Lung microvascular endothelial cell (primary cell): ENCODE measurements at regions not wholly inside any gene's neighbourhood (a gene's known extent, or its start where the extent isn't known, plus 50 kb on each side); places are given as distances from the start of the nearest gene placed in this dataset.
"Not testable (repeated sequence)": the region's sequence is repeated elsewhere in the genome, so short reads cannot be mapped to it uniquely, and the experiment has no call there.

Experiments used
- DNase-seq, 2 donors: peaks; one replicate each; pipeline versions ENCODE4 v3.0.0 to v3.0.0-alpha.2; 2010; ENCODE audit warnings: low read depth in 2 of 2

- no peak for DNase-seq
Observed at GRCh38 chr11:98289617-98290263, 731.0 kb upstream of the CNTN5 start.

GRCh38 chr11:98296091-98296880, 724.5 kb upstream of the CNTN5 start:
- DNase-seq, result no peak

GRCh38 chr11:98300719-98301118, 720.0 kb upstream of the CNTN5 start:
- DNase-seq, result no peak

- no peak for DNase-seq
Observed at GRCh38 chr11:98307827-98308491, 712.8 kb upstream of the CNTN5 start.

GRCh38 chr11:98330306-98330705, 690.4 kb upstream of the CNTN5 start:
- DNase-seq, result not testable (repeated sequence)

- no peak for DNase-seq
Observed at GRCh38 chr11:98358551-98358950, 662.2 kb upstream of the CNTN5 start.

GRCh38 chr11:98365190-98365589, 655.6 kb upstream of the CNTN5 start:
- DNase-seq, result no peak

GRCh38 chr11:98365941-98366340, 654.8 kb upstream of the CNTN5 start:
- no peak for DNase-seq

GRCh38 chr11:98390391-98390790, 630.4 kb upstream of the CNTN5 start:
- DNase-seq, result no peak

GRCh38 chr11:98394500-98394899, 626.2 kb upstream of the CNTN5 start:
- not testable (repeated sequence) for DNase-seq

- DNase-seq, result no peak
Observed at GRCh38 chr11:98398508-98398907, 622.2 kb upstream of the CNTN5 start.

GRCh38 chr11:98409069-98409468, 611.7 kb upstream of the CNTN5 start:
- DNase-seq, result no peak

GRCh38 chr11:98411777-98412176, 609.0 kb upstream of the CNTN5 start:
- no peak for DNase-seq

- no peak for DNase-seq
Observed at GRCh38 chr11:98417256-98417755, 603.4 kb upstream of the CNTN5 start.

GRCh38 chr11:98423933-98424332, 596.8 kb upstream of the CNTN5 start:
- DNase-seq, result no peak

GRCh38 chr11:98424773-98425172, 596.0 kb upstream of the CNTN5 start:
- not testable (repeated sequence) for DNase-seq

- no peak for DNase-seq
Observed at GRCh38 chr11:98431463-98432359, 589.0 kb upstream of the CNTN5 start.

- DNase-seq, result no peak
Observed at GRCh38 chr11:98434296-98434695, 586.5 kb upstream of the CNTN5 start.

GRCh38 chr11:98453378-98453777, 567.4 kb upstream of the CNTN5 start:
- no peak for DNase-seq

- DNase-seq, result no peak
Observed at GRCh38 chr11:98455500-98456307, 565.0 kb upstream of the CNTN5 start.

GRCh38 chr11:98456308-98456680, 564.5 kb upstream of the CNTN5 start:
- DNase-seq, result no peak
